PC-3 (cell line): ENCODE measurements at regions not wholly inside any gene's neighbourhood (a gene's known extent, or its start where the extent isn't known, plus 50 kb on each side); places are given as distances from the start of the nearest gene placed in this dataset.
A peak's percentile ranks its signal among the peaks of the same experiment; 100 is the strongest.

Source experiments
- ATAC-seq: fragments of 200-7000 bp; cut with Tn5 transposase; 2 replicates; pipeline ENCODE4 v1.9.1; 2020; ENCODE audit warnings: mild to moderate bottlenecking, moderate library complexity
- BruUV-seq: library from RNA; stranded (reverse); fragments of 400-500 nt; replicated peaks from 2 replicates; lab custom pipeline; 2021; lab: Mats Ljungman, UMichigan
- CTCF ChIA-PET: fragments of 300-600 bp; sonication (Branson Sonifier 250); formaldehyde crosslinking; loops from one replicate; lab custom pipeline; 2022; ENCODE audit warnings: antibody characterized with exemption; lab: Charles Lee
- POLR2A ChIA-PET: fragments of 300-600 bp; sonication (Branson Sonifier 250); formaldehyde crosslinking; loops from one replicate; lab custom pipeline; 2022; ENCODE audit warnings: antibody characterized with exemption; ENCODE audit not compliant: unreplicated experiment; lab: Charles Lee
- DNase-seq: peaks from one replicate; pipeline ENCODE4 v3.0.0-alpha.2; 2015
- H2AFZ ChIP-seq: fragments of 300-600 bp; sonication (generic); 2 replicates; pipeline ENCODE4 v1.6.0; 2016; ENCODE audit warnings: antibody characterized with exemption, low read length
- H3F3A ChIP-seq: fragments of 300-600 bp; sonication (generic); one replicate; pipeline ENCODE4 v1.6.0; 2017; ENCODE audit warnings: antibody characterized with exemption, low read length, control low read depth, mild to moderate bottlenecking; ENCODE audit not compliant: unreplicated experiment
- H3K27ac ChIP-seq: fragments of 300-600 bp; sonication (generic); 2 replicates; pipeline ENCODE4 v1.5.1; 2016; ENCODE audit warnings: mild to moderate bottlenecking, low read length
- H3K27me3 ChIP-seq: fragments of 300-600 bp; sonication (generic); 2 replicates; pipeline ENCODE4 v1.6.1; 2016; ENCODE audit warnings: low read length, mixed read lengths
- H3K36me3 ChIP-seq: fragments of 300-600 bp; sonication (generic); 2 replicates; pipeline ENCODE4 v1.6.1; 2016; ENCODE audit warnings: low read depth, mixed run types, low read length, mixed read lengths
- H3K4me1 ChIP-seq: fragments of 300-600 bp; sonication (generic); 2 replicates; pipeline ENCODE4 v1.5.1; 2016; ENCODE audit warnings: low read length; ENCODE audit not compliant: insufficient read depth
- H3K4me2 ChIP-seq: fragments of 300-600 bp; sonication (generic); 2 replicates; pipeline ENCODE4 v1.6.0; 2016; ENCODE audit warnings: low read length
- H3K4me3 ChIP-seq: fragments of 300-600 bp; sonication (generic); 2 replicates; pipeline ENCODE4 v1.5.1; 2016; ENCODE audit warnings: mild to moderate bottlenecking, low read length, mixed read lengths
- H3K79me2 ChIP-seq: fragments of 300-600 bp; sonication (generic); 2 replicates; pipeline ENCODE4 v1.6.1; 2017; ENCODE audit warnings: low read length, mixed read lengths
- H3K9ac ChIP-seq: fragments of 300-600 bp; sonication (generic); 2 replicates; pipeline ENCODE4 v1.6.0; 2016; ENCODE audit warnings: mild to moderate bottlenecking, low read length
- H3K9me2 ChIP-seq: fragments of 300-600 bp; sonication (generic); replicated peaks from 2 replicates; pipeline ENCODE4 v1.6.1; 2016; ENCODE audit warnings: mixed run types, low read length, mixed read lengths
- H3K9me3 ChIP-seq: fragments of 300-600 bp; sonication (generic); 2 replicates; pipeline ENCODE4 v1.6.1; 2016; ENCODE audit warnings: low read length, mixed read lengths
- H4K20me1 ChIP-seq: fragments of 300-600 bp; sonication (generic); 2 replicates; pipeline ENCODE4 v1.6.1; 2016; ENCODE audit warnings: low read length, mixed read lengths
- CTCF ChIP-seq: fragments of 300-600 bp; sonication (generic); conservative IDR thresholded peaks from 2 replicates; pipeline ENCODE4 v1.5.1; 2017; ENCODE audit warnings: antibody characterized with exemption, low read depth, mild to moderate bottlenecking, low read length
- EZH2 ChIP-seq: fragments of 300-600 bp; sonication (generic); IDR thresholded peaks from one replicate; pipeline ENCODE4 v1.6.1; 2017; ENCODE audit warnings: antibody characterized with exemption, mild to moderate bottlenecking, low read length; ENCODE audit not compliant: unreplicated experiment
- EZH2phosphoT487 ChIP-seq: fragments of 300-600 bp; sonication (generic); IDR thresholded peaks from 2 replicates; pipeline ENCODE4 v1.6.1; 2018; ENCODE audit warnings: mild to moderate bottlenecking, antibody characterized with exemption, low read length, borderline replicate concordance
- intact Hi-C: fragments of 100-400 bp; cut with micrococcal nuclease; formaldehyde crosslinking; loops from 2 replicates; pipeline ENCODE4 v1.9.0; 2023

GRCh38 chr1:234706931-234707330 lies 97.0 kb upstream of the IRF2BP2 start:
- Histone ChIP-seq H3K79me2 (no peaks in the 10 kb centered on the region), H3K9me3 (no peaks in the 10 kb centered on the region), H3K9ac (no peak overlapping the region), H3K4me2 (no peak overlapping the region), H3K4me3 (no peak overlapping the region), H3K27me3 (no peaks in the 10 kb centered on the region), H3K4me1 (peaks cover 17% of the 10 kb centered on the region), H2AFZ (no peak overlapping the region), H3K27ac (no peak overlapping the region), H3K36me3 (no peaks in the 10 kb centered on the region), H3K9me2 (no peaks in the 10 kb centered on the region), H3F3A (no peaks in the 10 kb centered on the region), H4K20me1 (no peaks in the 10 kb centered on the region)
- ChIA-PET CTCF (no interaction called here), POLR2A (no interaction called here)
- no peak for DNase-seq
- ATAC-seq: no peak
- TF ChIP-seq CTCF: no peak
- TF ChIP-seq EZH2phosphoT487: no peak
- no peak for TF ChIP-seq EZH2
- intact Hi-C loops: no loop called here
- BruUV-seq: no TSS peak

- H3K9me2 ChIP-seq: no peaks in the 10 kb centered on the region
- no peaks in the 10 kb centered on the region for H3F3A ChIP-seq
- peaks cover 17% of the 10 kb centered on the region for H3K4me1 ChIP-seq
- intact Hi-C loops: no loop called here
- DNase-seq (no peak), ATAC-seq (no peak)
- POLR2A ChIA-PET: no interaction called here
- H3K4me3 ChIP-seq: no peak overlapping the region
- CTCF ChIA-PET: interaction anchor here (0.6 kb wide), 1 partner anchor 18 kb away, joined by 3 read pairs; no protein-coding TSS in a partner anchor
- H3K9ac ChIP-seq: no peak overlapping the region
- no peaks in the 10 kb centered on the region for H3K36me3 ChIP-seq
- H3K79me2 ChIP-seq: no peaks in the 10 kb centered on the region
- H3K9me3 ChIP-seq: no peaks in the 10 kb centered on the region
- no peaks in the 10 kb centered on the region for H3K27me3 ChIP-seq
- 0 out of 2 replicates have a peak overlapping the region, but pooled peaks have one; percentile 23 for H3K27ac ChIP-seq
- H4K20me1 ChIP-seq: no peaks in the 10 kb centered on the region
- BruUV-seq: no TSS peak
- H3K4me2 ChIP-seq: no peak overlapping the region
- no peak overlapping the region for H2AFZ ChIP-seq
- TF ChIP-seq EZH2: no peak
- no peak for TF ChIP-seq CTCF
- no peak for TF ChIP-seq EZH2phosphoT487
Observed at GRCh38 chr1:234706199-234706598, 96.2 kb upstream of the IRF2BP2 start.

- DNase-seq: peak; percentile 40
- Histone ChIP-seq H3K4me3 (no peak overlapping the region), H3K27ac (0 out of 2 replicates have a peak overlapping the region, but pooled peaks have one; percentile 23), H4K20me1 (no peaks in the 10 kb centered on the region), H2AFZ (no peak overlapping the region), H3K4me1 (peaks cover 17% of the 10 kb centered on the region), H3K79me2 (no peaks in the 10 kb centered on the region), H3K9me2 (no peaks in the 10 kb centered on the region), H3K4me2 (0 out of 2 replicates have a peak overlapping the region, but pooled peaks have one; percentile 14), H3K9me3 (no peaks in the 10 kb centered on the region), H3K36me3 (no peaks in the 10 kb centered on the region), H3K27me3 (no peaks in the 10 kb centered on the region), H3F3A (no peaks in the 10 kb centered on the region), H3K9ac (no peak overlapping the region)
- no peak for TF ChIP-seq EZH2phosphoT487
- no peak for TF ChIP-seq EZH2
- no peak for TF ChIP-seq CTCF
- CTCF ChIA-PET: interaction anchor here (0.6 kb wide), 1 partner anchor 19 kb away, joined by 3 read pairs; no protein-coding TSS in a partner anchor
- peak; percentile 31 for ATAC-seq
- POLR2A ChIA-PET: no interaction called here
- intact Hi-C loops: no loop called here
- no TSS peak for BruUV-seq
Observed at GRCh38 chr1:234705615-234706014, 95.6 kb upstream of the IRF2BP2 start.
